B cell (primary cell): ENCODE measurements at regions not wholly inside any gene's neighbourhood (a gene's known extent, or its start where the extent isn't known, plus 50 kb on each side); places are given as distances from the start of the nearest gene placed in this dataset.

Source experiments
- ATAC-seq: fragments of 200-7000 bp; cut with Tn5 transposase; one replicate; pipeline ENCODE4 v1.10.0; 2021; ENCODE audit warnings: low read depth, mild to moderate bottlenecking, moderate number of reproducible peaks, moderate library complexity
- CTCF ChIA-PET: fragments of 350-600 bp; sonication (Branson Sonifier 250); formaldehyde crosslinking; loops from one replicate; lab custom pipeline; 2021; ENCODE audit warnings: antibody characterized with exemption, inconsistent platforms; lab: Charles Lee
- POLR2A ChIA-PET: fragments of 350-600 bp; sonication (Branson Sonifier 250); formaldehyde crosslinking; loops from one replicate; lab custom pipeline; 2021; ENCODE audit warnings: antibody characterized with exemption; lab: Charles Lee
- DNase-seq: peaks from one replicate; pipeline ENCODE4 v3.0.0; 2013
- H2AFZ ChIP-seq: 2 replicates; pipeline ENCODE4 v1.6.1; 2012; ENCODE audit warnings: mild to moderate bottlenecking, low read depth, low read length; ENCODE audit not compliant: insufficient read depth, poor library complexity, severe bottlenecking
- H3K27ac ChIP-seq, 2 donors: 1 replicate in 1 of 2; 2 replicates in 1 of 2; pipeline ENCODE4 v1.5.1; 2012 to 2013; ENCODE audit warnings: low read length in 2 of 2, mild to moderate bottlenecking in 2 of 2, moderate library complexity in 1 of 2
- H3K27me3 ChIP-seq, 4 experiments: fragments of 200-600 bp in 1 of 4; sonication (generic) in 1 of 4; replicated peaks in 1 of 4; 1 replicate in 2 of 4; 2 replicates in 2 of 4; pipeline versions ENCODE4 v1.6.1 to v1.7.0; 2013 to 2016; ENCODE audit warnings: low read length in 3 of 4, mild to moderate bottlenecking in 2 of 4, mixed read lengths in 1 of 4, moderate library complexity in 1 of 4; ENCODE audit not compliant: insufficient read depth in 4 of 4, control insufficient read depth in 3 of 4; ENCODE audit errors: control extremely low read depth in 1 of 4
- H3K36me3 ChIP-seq, 2 experiments: replicated peaks in 1 of 2; 1 replicate in 1 of 2; 2 replicates in 1 of 2; pipeline versions ENCODE4 v1.6.1 to v1.7.1; 2013; ENCODE audit warnings: low read length in 1 of 2; ENCODE audit not compliant: insufficient read depth in 2 of 2, control insufficient read depth in 1 of 2; ENCODE audit errors: control extremely low read depth in 1 of 2, extremely low read depth in 1 of 2
- H3K4me1 ChIP-seq, 2 donors: fragments of 200-600 bp in 1 of 2; sonication (generic) in 1 of 2; 1 replicate in 1 of 2; 2 replicates in 1 of 2; pipeline versions ENCODE4 v1.5.1 to v1.6.1; 2013 to 2017; ENCODE audit warnings: low read length in 2 of 2; ENCODE audit not compliant: control insufficient read depth in 2 of 2, insufficient read depth in 2 of 2
- H3K4me2 ChIP-seq: replicated peaks from 2 replicates; pipeline ENCODE3; 2012; ENCODE audit warnings: mild to moderate bottlenecking, low read depth, low read length; ENCODE audit not compliant: poor library complexity, severe bottlenecking
- H3K4me3 ChIP-seq, 5 experiments: fragments of 200-600 bp in 1 of 5; sonication (generic) in 1 of 5; 1 replicate in 3 of 5; 2 replicates in 2 of 5; pipeline versions ENCODE4 v1.5.1 to v1.7.0; 2011 to 2016; ENCODE audit warnings: low read length in 4 of 5, mild to moderate bottlenecking in 4 of 5, low read depth in 2 of 5, control low read depth in 1 of 5, moderate library complexity in 1 of 5; ENCODE audit not compliant: insufficient read depth in 1 of 5; ENCODE audit errors: control extremely low read depth in 1 of 5, extremely low read depth in 1 of 5
- H3K79me2 ChIP-seq: fragments of 200-600 bp; sonication (generic); one replicate; pipeline ENCODE4 v1.6.0; 2016; ENCODE audit warnings: low read length; ENCODE audit not compliant: control insufficient read depth, insufficient read depth
- H3K9ac ChIP-seq: fragments of 200-600 bp; sonication (generic); 2 replicates; pipeline ENCODE4 v1.6.1; 2017; ENCODE audit warnings: mild to moderate bottlenecking, low read length, moderate library complexity
- H3K9me3 ChIP-seq, 3 donors: one replicate each; pipeline versions ENCODE4 v1.6.1 to v1.7.1; 2013; ENCODE audit warnings: low read length in 2 of 3; ENCODE audit not compliant: control insufficient read depth in 2 of 3, insufficient read depth in 1 of 3; ENCODE audit errors: control extremely low read depth in 1 of 3
- H4K20me1 ChIP-seq: 2 replicates; pipeline ENCODE4 v1.6.0; 2012; ENCODE audit warnings: mild to moderate bottlenecking, low read length; ENCODE audit not compliant: insufficient read depth, control insufficient read depth, poor library complexity, severe bottlenecking
- H3K27ac Mint-ChIP-seq: one replicate; pipeline ENCODE4 v1.8.0; 2021; ENCODE audit warnings: mixed read lengths
- H3K27me3 Mint-ChIP-seq: one replicate; pipeline ENCODE4 v1.8.0; 2021; ENCODE audit warnings: mixed read lengths
- H3K4me1 Mint-ChIP-seq: one replicate; pipeline ENCODE4 v1.8.0; 2021; ENCODE audit warnings: mixed read lengths
- H3K4me3 Mint-ChIP-seq: one replicate; pipeline ENCODE4 v1.8.0; 2021; ENCODE audit warnings: mixed read lengths
- H3K9me3 Mint-ChIP-seq: one replicate; pipeline ENCODE4 v1.8.0; 2022; ENCODE audit warnings: mixed read lengths; ENCODE audit not compliant: insufficient read depth
- CTCF ChIP-seq: fragments of 200-600 bp; IDR thresholded peaks from one replicate; pipeline ENCODE4 v1.8.0; 2022; ENCODE audit warnings: antibody characterized with exemption, mild to moderate bottlenecking
- EZH2 ChIP-seq: IDR thresholded peaks from 2 replicates; pipeline ENCODE4 v1.6.1; 2012; ENCODE audit warnings: borderline replicate concordance, low read depth, mild to moderate bottlenecking, moderate library complexity, low read length; ENCODE audit not compliant: insufficient read depth, poor library complexity, severe bottlenecking
- WGBS: methylation state at CpG from one replicate; pipeline ENCODE4 v1.1.5; 2013; ENCODE audit warnings: missing lambda C conversion rate; ENCODE audit not compliant: insufficient coverage; 5-methylcytosine and 5-hydroxymethylcytosine counted together
- intact Hi-C: fragments of 100-400 bp; cut with micrococcal nuclease; formaldehyde crosslinking; loops from one replicate; pipeline ENCODE4 v1.10.0; 2022

GRCh38 chr10:9227679-9228365 lies 1173.3 kb downstream of the GATA3 start:
- peaks cover 17% of the 10 kb centered on the region for H3K27me3 Mint-ChIP-seq

DNA sequence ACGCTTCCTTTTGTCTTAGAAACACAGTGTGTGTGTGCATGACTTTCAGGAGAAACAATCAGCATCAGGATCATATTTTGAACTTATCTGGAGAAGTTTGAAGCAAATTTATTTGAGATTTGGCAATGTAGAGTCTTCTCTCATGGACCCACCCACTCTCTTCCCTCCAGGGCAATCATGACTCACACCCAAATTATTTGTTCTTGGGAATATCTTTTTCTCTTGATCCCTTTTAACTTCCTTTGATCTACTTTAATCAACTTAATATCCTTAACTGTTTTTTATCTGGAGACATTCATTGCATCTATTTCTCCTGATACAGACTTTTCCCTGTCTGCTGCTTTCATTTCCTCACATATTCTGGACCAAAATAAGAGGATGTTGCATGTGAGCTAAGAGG lies 1174.3 kb downstream of the GATA3 start:
- no peak overlapping the region for H3K27ac Mint-ChIP-seq
- Histone ChIP-seq H3K9me3 (no peaks in the 10 kb centered on the region), H3K4me2 (no peak overlapping the region), H3K36me3 (no peaks in the 10 kb centered on the region), H2AFZ (no peak overlapping the region), H3K4me1 (no peaks in the 10 kb centered on the region), H4K20me1 (no peaks in the 10 kb centered on the region), H3K27ac (no peak overlapping the region), H3K4me3 (no peak overlapping the region), H3K27me3 (peaks cover 0 to 3% (median 0%) of the 10 kb centered on the region in 4 experiments), H3K79me2 (no peaks in the 10 kb centered on the region), H3K9ac (no peak overlapping the region)
- intact Hi-C loops: no loop called here
- CTCF ChIA-PET: no interaction called here
- no peak overlapping the region for H3K4me3 Mint-ChIP-seq
- DNase-seq (no peak), ATAC-seq (no peak)
- no peaks in the 10 kb centered on the region for H3K4me1 Mint-ChIP-seq
- POLR2A ChIA-PET: no interaction called here
- no CpG with 5 or more reads among the region's 1 CpG for WGBS
- TF ChIP-seq CTCF (no peak), EZH2 (no peak)
- H3K27me3 Mint-ChIP-seq: peaks cover 17% of the 10 kb centered on the region
- H3K9me3 Mint-ChIP-seq: peaks cover 3% of the 10 kb centered on the region

More at GRCh38 chr10:9227679-9228365, 1173.3 kb downstream of the GATA3 start:
- H3K4me1 Mint-ChIP-seq: no peaks in the 10 kb centered on the region
- H3K4me3 Mint-ChIP-seq: no peak overlapping the region
- no peak overlapping the region for H2AFZ ChIP-seq
- no peak for TF ChIP-seq EZH2
- no peak for TF ChIP-seq CTCF
- H3K9ac ChIP-seq: no peak overlapping the region
- H3K4me3 ChIP-seq: no peak overlapping the region
- no peaks in the 10 kb centered on the region for H3K9me3 ChIP-seq
- H3K9me3 Mint-ChIP-seq: peaks cover 3% of the 10 kb centered on the region
- H4K20me1 ChIP-seq: no peaks in the 10 kb centered on the region
- H3K36me3 ChIP-seq: no peaks in the 10 kb centered on the region
- no peaks in the 10 kb centered on the region for H3K79me2 ChIP-seq
- CTCF ChIA-PET: no interaction called here
- intact Hi-C loops: no loop called here
- DNase-seq (no peak), ATAC-seq (no peak)
- peaks cover 0 to 3% (median 0%) of the 10 kb centered on the region in 4 experiments for H3K27me3 ChIP-seq
- no peaks in the 10 kb centered on the region for H3K4me1 ChIP-seq
- POLR2A ChIA-PET: no interaction called here
- no peak overlapping the region for H3K27ac Mint-ChIP-seq
- H3K4me2 ChIP-seq: no peak overlapping the region
- 90% methylated on average over 6 of the region's 7 CpGs for WGBS
- H3K27ac ChIP-seq: no peak overlapping the region
